ENCODE measurements at regions not wholly inside any gene's neighbourhood (a gene's known extent, or its start where the extent isn't known, plus 50 kb on each side); places are given as distances from the start of the nearest gene placed in this dataset.

DNA sequence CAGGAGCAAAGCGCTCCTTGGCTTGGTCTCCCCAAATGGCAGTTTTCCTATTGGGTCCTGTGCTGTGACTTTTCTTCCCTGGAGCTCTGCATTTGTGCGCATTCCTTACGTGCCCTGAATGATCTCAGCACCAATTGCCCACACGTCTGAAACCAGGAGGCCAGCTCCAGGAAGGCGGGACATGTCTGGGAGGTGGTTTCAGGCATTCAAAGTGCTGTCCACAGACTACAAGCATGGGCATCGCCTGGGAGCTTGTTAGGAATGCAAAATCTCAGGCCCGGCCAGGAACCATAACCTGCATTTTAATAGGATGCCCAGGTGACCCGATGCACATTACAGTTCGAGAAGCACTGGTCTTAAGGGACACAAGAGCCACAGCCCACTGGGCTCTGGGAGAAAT, 239.6 kb downstream of the ANKRD60 start:
- DNase-seq (ENCODE audit: insufficient read length, low spot score) = no peak
- FAIRE-seq = no peak
- no peak for TF ChIP-seq POLR2A (IDR thresholded peaks at IDR 0.05; ENCODE audit: low read depth, low read length)
- TF ChIP-seq POLR2AphosphoS5 (IDR thresholded peaks at IDR 0.05; ENCODE audit: low read depth, low read length) = no peak
- TF ChIP-seq PAX5 (IDR thresholded peaks at IDR 0.05; ENCODE audit: insufficient read depth, low read length, severe bottlenecking) = no peak
- TF ChIP-seq POU2F2 (IDR thresholded peaks at IDR 0.05; ENCODE audit: low read depth, low read length) = no peak
- no peak for TF ChIP-seq TAF1 (IDR thresholded peaks at IDR 0.05; ENCODE audit: low read depth, low read length)
- no peak for TF ChIP-seq SPI1 (IDR thresholded peaks at IDR 0.05; ENCODE audit: low read depth, low read length)

DNA sequence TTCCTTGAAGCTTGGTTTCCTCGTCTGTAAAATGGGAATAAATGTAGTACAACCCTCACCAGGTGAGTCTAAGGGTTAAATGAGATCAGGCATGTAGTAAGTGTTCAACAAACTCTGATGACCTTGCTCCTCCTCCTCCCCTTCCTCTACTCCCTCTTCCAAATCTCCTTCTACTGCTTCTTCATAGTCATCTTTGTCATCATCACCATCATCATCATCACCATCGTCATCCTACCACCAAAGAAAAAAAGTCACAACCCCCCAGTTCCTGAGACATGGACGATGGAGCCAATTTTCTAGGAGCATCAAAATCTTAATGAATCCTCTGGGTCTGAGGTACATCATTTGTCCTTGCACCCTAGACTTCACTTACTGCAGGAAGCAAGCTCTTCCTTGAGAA, 240.0 kb downstream of the ANKRD60 start:
- no peak for TF ChIP-seq POLR2A (IDR thresholded peaks at IDR 0.05; ENCODE audit: low read depth, low read length)
- no peak for TF ChIP-seq PAX5 (IDR thresholded peaks at IDR 0.05; ENCODE audit: insufficient read depth, low read length, severe bottlenecking)
- TF ChIP-seq SPI1 (IDR thresholded peaks at IDR 0.05; ENCODE audit: low read depth, low read length) = no peak
- TF ChIP-seq POLR2AphosphoS5 (IDR thresholded peaks at IDR 0.05; ENCODE audit: low read depth, low read length) = no peak
- TF ChIP-seq POU2F2 (IDR thresholded peaks at IDR 0.05; ENCODE audit: low read depth, low read length) = no peak
- no peak for TF ChIP-seq TAF1 (IDR thresholded peaks at IDR 0.05; ENCODE audit: low read depth, low read length)
- no peak for FAIRE-seq

DNA sequence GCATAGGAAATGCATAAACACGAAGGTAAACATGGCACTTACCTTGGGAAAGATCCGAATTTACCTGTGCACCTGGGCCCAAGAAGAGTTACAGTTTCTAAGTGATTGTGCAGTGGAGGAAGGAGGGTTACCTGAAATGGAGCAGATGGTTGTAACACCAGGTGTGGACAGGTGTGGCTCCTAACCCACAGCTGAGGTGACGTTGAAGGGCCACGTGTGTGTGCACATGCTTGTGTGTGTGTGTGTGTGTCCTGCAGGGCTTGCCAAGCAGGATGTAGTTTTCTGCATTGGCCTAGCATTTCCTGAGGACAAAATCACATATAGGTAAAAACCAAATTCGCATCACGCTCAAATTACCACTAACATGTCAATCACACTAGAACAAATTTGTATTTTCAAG, 240.8 kb downstream of the ANKRD60 start:
- TF ChIP-seq SPI1 (IDR thresholded peaks at IDR 0.05; ENCODE audit: low read depth, low read length) (no peak), TAF1 (IDR thresholded peaks at IDR 0.05; ENCODE audit: low read depth, low read length) (no peak), POLR2AphosphoS5 (IDR thresholded peaks at IDR 0.05; ENCODE audit: low read depth, low read length) (no peak), POU2F2 (IDR thresholded peaks at IDR 0.05; ENCODE audit: low read depth, low read length) (no peak)
- no peak for FAIRE-seq
- no peak for DNase-seq (ENCODE audit: insufficient read length, low spot score)

More for the DNA sequence above, 240.0 kb downstream of the ANKRD60 start:
- DNase-seq (ENCODE audit: insufficient read length, low spot score) = no peak

DNA sequence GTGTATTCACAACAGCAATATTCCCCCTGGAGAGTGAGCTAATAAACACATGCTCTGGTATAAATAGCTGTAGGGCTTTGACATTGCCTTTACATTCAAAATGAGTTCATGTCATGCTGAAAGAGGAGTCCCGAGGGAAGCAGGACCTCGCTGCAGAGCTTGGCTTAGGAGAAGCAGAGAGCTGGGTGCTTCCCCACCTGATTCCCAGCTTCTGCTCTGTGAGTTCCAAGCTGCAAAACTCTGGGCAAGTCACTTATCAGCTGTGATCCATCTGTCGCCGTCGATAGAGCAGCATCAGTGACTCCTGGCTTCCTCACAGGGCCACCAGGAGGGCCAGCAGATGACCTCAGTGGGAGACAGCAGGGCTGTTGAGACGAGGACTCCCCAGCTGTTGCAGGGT, 241.8 kb downstream of the ANKRD60 start:
- FAIRE-seq (no peak), DNase-seq (ENCODE audit: insufficient read length, low spot score) (no peak)
- TF ChIP-seq TAF1 (IDR thresholded peaks at IDR 0.05; ENCODE audit: low read depth, low read length) = no peak
- no peak for TF ChIP-seq POLR2A (IDR thresholded peaks at IDR 0.05; ENCODE audit: low read depth, low read length)
- no peak for TF ChIP-seq SPI1 (IDR thresholded peaks at IDR 0.05; ENCODE audit: low read depth, low read length)
- TF ChIP-seq POU2F2 (IDR thresholded peaks at IDR 0.05; ENCODE audit: low read depth, low read length) = no peak
- no peak for TF ChIP-seq POLR2AphosphoS5 (IDR thresholded peaks at IDR 0.05; ENCODE audit: low read depth, low read length)
- TF ChIP-seq PAX5 (IDR thresholded peaks at IDR 0.05; ENCODE audit: insufficient read depth, low read length, severe bottlenecking) = no peak

DNA sequence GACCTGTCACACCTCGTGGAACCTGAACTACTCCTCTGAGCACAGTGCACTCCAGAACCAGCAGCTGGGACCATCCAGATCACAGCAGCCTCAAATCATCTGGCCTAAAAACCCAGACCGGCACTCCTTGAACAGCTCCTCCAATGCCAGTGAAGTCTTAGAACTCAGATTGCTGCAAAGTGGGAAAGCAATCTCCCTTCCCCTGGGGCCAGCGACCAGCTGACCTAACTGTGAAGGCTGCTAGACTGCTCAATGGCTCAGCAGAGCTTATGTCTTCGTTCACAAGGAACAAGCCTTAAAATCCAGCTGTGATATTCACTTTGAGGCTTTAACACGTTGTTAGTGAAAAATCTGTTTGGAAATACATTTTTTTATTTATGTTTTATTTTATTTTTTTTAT, 243.2 kb downstream of the ANKRD60 start:
- TF ChIP-seq TAF1 (IDR thresholded peaks at IDR 0.05; ENCODE audit: low read depth, low read length) (no peak), POU2F2 (IDR thresholded peaks at IDR 0.05; ENCODE audit: low read depth, low read length) (no peak), POLR2A (IDR thresholded peaks at IDR 0.05; ENCODE audit: low read depth, low read length) (no peak), SPI1 (IDR thresholded peaks at IDR 0.05; ENCODE audit: low read depth, low read length) (no peak), PAX5 (IDR thresholded peaks at IDR 0.05; ENCODE audit: insufficient read depth, low read length, severe bottlenecking) (no peak), POLR2AphosphoS5 (IDR thresholded peaks at IDR 0.05; ENCODE audit: low read depth, low read length) (no peak)

DNA sequence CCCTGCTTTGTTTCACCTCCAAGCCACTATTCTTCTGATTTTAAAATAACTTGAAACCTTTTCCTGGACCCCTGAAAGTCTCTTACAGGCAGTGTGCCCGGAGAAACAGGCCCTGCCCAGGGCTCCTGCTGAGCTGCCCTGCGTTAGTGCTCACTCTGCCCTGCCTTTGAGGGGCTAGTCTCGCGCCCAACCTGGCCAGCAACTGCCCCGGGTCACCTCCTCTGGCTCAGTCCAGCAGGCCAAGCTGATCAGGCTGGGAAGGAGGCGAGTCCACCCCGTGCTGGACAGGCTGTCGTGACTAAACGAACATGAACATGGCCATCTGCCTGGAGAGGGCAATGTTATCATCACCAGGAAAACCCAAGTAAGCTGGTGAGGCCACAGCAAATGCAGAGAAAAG, 245.4 kb downstream of the ANKRD60 start:
- DNase-seq (ENCODE audit: insufficient read length, low spot score) (no peak), FAIRE-seq (no peak)
- TF ChIP-seq SPI1 (IDR thresholded peaks at IDR 0.05; ENCODE audit: low read depth, low read length) (no peak), POU2F2 (IDR thresholded peaks at IDR 0.05; ENCODE audit: low read depth, low read length) (no peak), TAF1 (IDR thresholded peaks at IDR 0.05; ENCODE audit: low read depth, low read length) (no peak), POLR2A (IDR thresholded peaks at IDR 0.05; ENCODE audit: low read depth, low read length) (no peak), PAX5 (IDR thresholded peaks at IDR 0.05; ENCODE audit: insufficient read depth, low read length, severe bottlenecking) (no peak), POLR2AphosphoS5 (IDR thresholded peaks at IDR 0.05; ENCODE audit: low read depth, low read length) (no peak)

More for the DNA sequence above, 243.2 kb downstream of the ANKRD60 start:
- DNase-seq (ENCODE audit: insufficient read length, low spot score) (no peak), FAIRE-seq (no peak)

DNA sequence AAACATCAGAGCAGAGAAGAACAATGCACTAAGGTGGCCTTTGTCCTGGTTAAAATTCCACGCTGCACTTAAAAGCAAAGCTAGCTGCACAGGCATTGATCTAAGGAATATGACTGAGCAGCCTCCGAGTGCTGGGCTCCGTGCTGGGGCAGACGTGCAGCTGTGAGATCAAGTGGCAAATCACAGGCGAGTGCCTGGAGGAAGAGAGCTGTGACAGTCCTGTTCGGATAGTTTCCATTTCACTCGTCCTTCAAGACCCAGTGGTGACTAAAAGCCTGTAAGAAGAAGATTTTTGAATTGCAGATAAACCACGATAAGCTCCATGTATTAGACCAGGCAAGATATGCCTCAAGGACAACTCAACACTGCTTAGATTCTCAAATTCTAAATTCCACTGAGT, 247.9 kb downstream of the ANKRD60 start:
- no peak for TF ChIP-seq POU2F2 (IDR thresholded peaks at IDR 0.05; ENCODE audit: low read depth, low read length)
- TF ChIP-seq POLR2AphosphoS5 (IDR thresholded peaks at IDR 0.05; ENCODE audit: low read depth, low read length) = no peak
- no peak for TF ChIP-seq POLR2A (IDR thresholded peaks at IDR 0.05; ENCODE audit: low read depth, low read length)
- no peak for TF ChIP-seq PAX5 (IDR thresholded peaks at IDR 0.05; ENCODE audit: insufficient read depth, low read length, severe bottlenecking)
- no peak for TF ChIP-seq SPI1 (IDR thresholded peaks at IDR 0.05; ENCODE audit: low read depth, low read length)
- TF ChIP-seq TAF1 (IDR thresholded peaks at IDR 0.05; ENCODE audit: low read depth, low read length) = no peak
- DNase-seq (ENCODE audit: insufficient read length, low spot score) = no peak
- no peak for FAIRE-seq

DNA sequence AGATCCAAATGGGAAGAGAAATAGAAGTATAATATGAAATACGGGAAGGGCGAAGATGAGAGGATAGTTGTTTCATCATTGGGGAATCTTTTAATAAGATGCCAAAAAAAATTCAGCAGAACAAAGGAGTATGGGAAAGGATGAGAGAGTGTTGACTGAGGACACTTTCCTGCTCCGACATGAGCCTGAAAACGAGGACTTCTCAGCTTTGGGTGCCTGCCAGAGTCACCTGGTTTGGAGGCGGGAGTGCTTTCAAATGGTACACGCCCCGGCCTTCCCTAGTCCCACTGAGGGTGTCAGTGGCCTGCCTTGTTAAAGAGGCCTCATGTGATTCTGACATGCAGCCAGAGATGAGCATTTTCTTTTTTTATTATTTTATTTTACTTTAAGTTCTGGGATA, 250.9 kb downstream of the ANKRD60 start:
- DNase-seq (ENCODE audit: insufficient read length, low spot score) = no peak
- TF ChIP-seq PAX5 (IDR thresholded peaks at IDR 0.05; ENCODE audit: insufficient read depth, low read length, severe bottlenecking) = no peak
- TF ChIP-seq POLR2A (IDR thresholded peaks at IDR 0.05; ENCODE audit: low read depth, low read length) = no peak
- TF ChIP-seq POU2F2 (IDR thresholded peaks at IDR 0.05; ENCODE audit: low read depth, low read length) = no peak
- TF ChIP-seq TAF1 (IDR thresholded peaks at IDR 0.05; ENCODE audit: low read depth, low read length) = no peak
- no peak for TF ChIP-seq POLR2AphosphoS5 (IDR thresholded peaks at IDR 0.05; ENCODE audit: low read depth, low read length)
- no peak for TF ChIP-seq SPI1 (IDR thresholded peaks at IDR 0.05; ENCODE audit: low read depth, low read length)
- no peak for FAIRE-seq

DNA sequence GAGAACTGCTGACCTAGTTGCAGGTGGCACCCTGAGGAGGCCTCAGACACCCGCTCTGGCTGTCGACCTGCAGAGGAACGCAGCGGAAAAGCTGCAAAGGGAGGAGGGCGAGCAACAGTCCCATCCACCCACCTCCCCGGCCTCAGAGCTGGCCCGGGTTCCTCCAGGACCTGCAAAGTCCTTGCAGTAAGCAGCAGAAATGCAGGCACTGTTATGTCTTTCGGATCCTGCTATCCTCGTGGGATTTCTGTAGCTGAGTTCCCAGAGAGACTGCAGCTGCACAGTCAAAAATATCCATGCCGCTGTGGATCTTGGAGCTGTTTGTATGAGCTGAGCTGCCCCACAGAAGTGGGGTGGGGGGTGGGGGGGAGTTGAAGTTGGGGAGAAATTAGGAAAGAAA, 251.3 kb downstream of the ANKRD60 start:
- no peak for FAIRE-seq
- no peak for DNase-seq (ENCODE audit: insufficient read length, low spot score)
- TF ChIP-seq PAX5 (IDR thresholded peaks at IDR 0.05; ENCODE audit: insufficient read depth, low read length, severe bottlenecking) (no peak), POU2F2 (IDR thresholded peaks at IDR 0.05; ENCODE audit: low read depth, low read length) (no peak), POLR2AphosphoS5 (IDR thresholded peaks at IDR 0.05; ENCODE audit: low read depth, low read length) (no peak), TAF1 (IDR thresholded peaks at IDR 0.05; ENCODE audit: low read depth, low read length) (no peak), POLR2A (IDR thresholded peaks at IDR 0.05; ENCODE audit: low read depth, low read length) (no peak), SPI1 (IDR thresholded peaks at IDR 0.05; ENCODE audit: low read depth, low read length) (no peak)

DNA sequence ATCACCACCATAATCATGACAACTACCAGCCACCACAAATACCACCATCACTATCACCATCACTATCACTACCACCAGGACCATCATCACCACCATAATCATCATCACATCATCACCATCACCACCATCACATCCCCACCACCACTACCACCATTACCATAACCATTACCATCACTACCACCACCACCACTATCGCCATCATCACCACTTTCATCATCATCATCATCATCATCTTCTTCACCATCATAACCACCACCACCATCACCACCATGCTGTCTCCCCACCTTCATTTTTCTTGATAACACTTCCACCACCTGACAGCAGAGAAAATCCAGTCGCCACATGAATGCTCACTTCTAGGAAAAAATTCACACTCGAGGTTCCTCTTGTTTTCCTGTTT, 253.6 kb downstream of the ANKRD60 start:
- TF ChIP-seq SPI1 (IDR thresholded peaks at IDR 0.05; ENCODE audit: low read depth, low read length) = no peak
- no peak for TF ChIP-seq PAX5 (IDR thresholded peaks at IDR 0.05; ENCODE audit: insufficient read depth, low read length, severe bottlenecking)
- TF ChIP-seq TAF1 (IDR thresholded peaks at IDR 0.05; ENCODE audit: low read depth, low read length) = no peak
- no peak for TF ChIP-seq POLR2AphosphoS5 (IDR thresholded peaks at IDR 0.05; ENCODE audit: low read depth, low read length)
- no peak for TF ChIP-seq POLR2A (IDR thresholded peaks at IDR 0.05; ENCODE audit: low read depth, low read length)
- TF ChIP-seq POU2F2 (IDR thresholded peaks at IDR 0.05; ENCODE audit: low read depth, low read length) = no peak
- FAIRE-seq (no peak), DNase-seq (ENCODE audit: insufficient read length, low spot score) (no peak)

Data from GM12891 (cell line).